Endothelial cell of umbilical vein (primary cell): ENCODE measurements at regions not wholly inside any gene's neighbourhood (a gene's known extent, or its start where the extent isn't known, plus 50 kb on each side); places are given as distances from the start of the nearest gene placed in this dataset.

Experiments
- CTCF ChIP-seq, 2 donors: IDR thresholded peaks; 1 replicate in 1 of 2; 2 replicates in 1 of 2; pipeline ENCODE4 v1.5.1; 2011; ENCODE audit warnings: low read length in 2 of 2, mild to moderate bottlenecking in 2 of 2, moderate library complexity in 2 of 2, control low read depth in 1 of 2, inconsistent platforms in 1 of 2, low read depth in 1 of 2; ENCODE audit not compliant: insufficient read depth in 1 of 2; ENCODE audit errors: extremely low read depth in 1 of 2
- POLR2A ChIP-seq: IDR thresholded peaks from 2 replicates; pipeline ENCODE4 v1.6.1; 2012; ENCODE audit warnings: low read depth, mild to moderate bottlenecking, control low read depth, low read length
- POLR2AphosphoS5 ChIP-seq: IDR thresholded peaks from 2 replicates; pipeline ENCODE4 v1.6.1; 2012; ENCODE audit warnings: low read depth, mild to moderate bottlenecking, control low read depth, low read length, moderate library complexity; ENCODE audit not compliant: insufficient read depth

GRCh38 chr4:62517716-62518115 is 1317.6 kb downstream of the ADGRL3 start:
- TF ChIP-seq POLR2A: no peak
- no peak for TF ChIP-seq CTCF (IDR thresholded peaks at IDR 0.05; ENCODE audit: extremely low read depth in 1 of 2, insufficient read depth in 1 of 2, low read depth in 1 of 2, low read length in 2 of 2)
- TF ChIP-seq POLR2AphosphoS5: no peak
